GM12892 (cell line): ENCODE measurements at regions not wholly inside any gene's neighbourhood (a gene's known extent, or its start where the extent isn't known, plus 50 kb on each side); places are given as distances from the start of the nearest gene placed in this dataset.

Experiments
- POLR2A ChIP-seq: IDR thresholded peaks from 2 replicates; pipeline ENCODE4 v1.6.1; 2011; ENCODE audit warnings: low read depth, low read length, control low read depth
- POLR2AphosphoS5 ChIP-seq: IDR thresholded peaks from 2 replicates; pipeline ENCODE4 v1.6.1; 2011; ENCODE audit warnings: low read depth, low read length, control low read depth
- TAF1 ChIP-seq: IDR thresholded peaks from 2 replicates; pipeline ENCODE4 v1.6.1; 2011; ENCODE audit warnings: low read depth, mild to moderate bottlenecking, control low read depth, low read length, borderline replicate concordance

- TF ChIP-seq POLR2A, result no peak
- TF ChIP-seq TAF1, result no peak
- TF ChIP-seq POLR2AphosphoS5, result no peak
Measured at GRCh38 chr2:172230332-172230888, 127.7 kb upstream of the DLX2 start.
